Astrocyte (in vitro differentiated cells and primary cell): ENCODE measurements at regions not wholly inside any gene's neighbourhood (a gene's known extent, or its start where the extent isn't known, plus 50 kb on each side); places are given as distances from the start of the nearest gene placed in this dataset.

Experiments used
- EZH2 ChIP-seq: IDR thresholded peaks from 2 replicates; pipeline ENCODE4 v1.6.1; 2012; ENCODE audit warnings: mild to moderate bottlenecking, low read length, inconsistent platforms; ENCODE audit not compliant: insufficient read depth
- TF ChIP-seq, protein P1 (sequence below): IDR thresholded peaks from 2 replicates; pipeline ENCODE4 v1.5.1; 2011; ENCODE audit warnings: low read depth, mild to moderate bottlenecking, inconsistent platforms, low read length, moderate library complexity; ENCODE audit not compliant: insufficient read depth

- TF ChIP-seq, protein P1, sequence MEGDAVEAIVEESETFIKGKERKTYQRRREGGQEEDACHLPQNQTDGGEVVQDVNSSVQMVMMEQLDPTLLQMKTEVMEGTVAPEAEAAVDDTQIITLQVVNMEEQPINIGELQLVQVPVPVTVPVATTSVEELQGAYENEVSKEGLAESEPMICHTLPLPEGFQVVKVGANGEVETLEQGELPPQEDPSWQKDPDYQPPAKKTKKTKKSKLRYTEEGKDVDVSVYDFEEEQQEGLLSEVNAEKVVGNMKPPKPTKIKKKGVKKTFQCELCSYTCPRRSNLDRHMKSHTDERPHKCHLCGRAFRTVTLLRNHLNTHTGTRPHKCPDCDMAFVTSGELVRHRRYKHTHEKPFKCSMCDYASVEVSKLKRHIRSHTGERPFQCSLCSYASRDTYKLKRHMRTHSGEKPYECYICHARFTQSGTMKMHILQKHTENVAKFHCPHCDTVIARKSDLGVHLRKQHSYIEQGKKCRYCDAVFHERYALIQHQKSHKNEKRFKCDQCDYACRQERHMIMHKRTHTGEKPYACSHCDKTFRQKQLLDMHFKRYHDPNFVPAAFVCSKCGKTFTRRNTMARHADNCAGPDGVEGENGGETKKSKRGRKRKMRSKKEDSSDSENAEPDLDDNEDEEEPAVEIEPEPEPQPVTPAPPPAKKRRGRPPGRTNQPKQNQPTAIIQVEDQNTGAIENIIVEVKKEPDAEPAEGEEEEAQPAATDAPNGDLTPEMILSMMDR, result no peak
- no peak for TF ChIP-seq EZH2
Measured at GRCh38 chr14:53601409-53601808, 355.2 kb downstream of the BMP4 start.
